ENCODE measurements at regions not wholly inside any gene's neighbourhood (a gene's known extent, or its start where the extent isn't known, plus 50 kb on each side); places are given as distances from the start of the nearest gene placed in this dataset.

DNA sequence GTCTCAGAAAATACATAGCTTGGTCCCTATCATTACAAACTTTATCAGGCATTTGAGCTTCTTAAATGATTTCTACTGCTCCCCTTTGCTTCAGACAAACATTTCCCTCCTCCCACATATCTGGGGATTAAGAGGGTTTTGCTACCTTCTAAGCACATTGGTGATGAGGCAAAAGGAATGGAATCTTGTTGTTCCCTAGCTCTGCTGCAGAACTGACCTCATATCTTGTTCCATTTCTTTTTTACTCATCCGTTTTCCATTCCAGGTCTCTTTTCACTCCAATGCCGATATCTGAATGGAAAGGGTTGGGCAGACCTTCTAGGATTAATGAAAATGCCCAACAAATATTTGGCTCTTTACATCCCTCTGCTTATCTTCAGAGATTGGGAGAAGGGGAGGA lies 444.6 kb downstream of the ZNF608 start:
- TF ChIP-seq, protein P1, sequence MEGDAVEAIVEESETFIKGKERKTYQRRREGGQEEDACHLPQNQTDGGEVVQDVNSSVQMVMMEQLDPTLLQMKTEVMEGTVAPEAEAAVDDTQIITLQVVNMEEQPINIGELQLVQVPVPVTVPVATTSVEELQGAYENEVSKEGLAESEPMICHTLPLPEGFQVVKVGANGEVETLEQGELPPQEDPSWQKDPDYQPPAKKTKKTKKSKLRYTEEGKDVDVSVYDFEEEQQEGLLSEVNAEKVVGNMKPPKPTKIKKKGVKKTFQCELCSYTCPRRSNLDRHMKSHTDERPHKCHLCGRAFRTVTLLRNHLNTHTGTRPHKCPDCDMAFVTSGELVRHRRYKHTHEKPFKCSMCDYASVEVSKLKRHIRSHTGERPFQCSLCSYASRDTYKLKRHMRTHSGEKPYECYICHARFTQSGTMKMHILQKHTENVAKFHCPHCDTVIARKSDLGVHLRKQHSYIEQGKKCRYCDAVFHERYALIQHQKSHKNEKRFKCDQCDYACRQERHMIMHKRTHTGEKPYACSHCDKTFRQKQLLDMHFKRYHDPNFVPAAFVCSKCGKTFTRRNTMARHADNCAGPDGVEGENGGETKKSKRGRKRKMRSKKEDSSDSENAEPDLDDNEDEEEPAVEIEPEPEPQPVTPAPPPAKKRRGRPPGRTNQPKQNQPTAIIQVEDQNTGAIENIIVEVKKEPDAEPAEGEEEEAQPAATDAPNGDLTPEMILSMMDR (conservative IDR thresholded peaks at IDR 0.05), result no peak
- no peak for TF ChIP-seq ZFX (IDR thresholded peaks at IDR 0.05)
